Pulmonary artery endothelial cell (primary cell): ENCODE measurements at regions not wholly inside any gene's neighbourhood (a gene's known extent, or its start where the extent isn't known, plus 50 kb on each side); places are given as distances from the start of the nearest gene placed in this dataset.
"Not testable (repeated sequence)": the region's sequence is repeated elsewhere in the genome, so short reads cannot be mapped to it uniquely, and the experiment has no call there.

Experiments
- DNase-seq: peaks from one replicate; pipeline ENCODE4 v3.0.0-alpha.2; 2011; ENCODE audit warnings: low read depth, low spot score

DNA sequence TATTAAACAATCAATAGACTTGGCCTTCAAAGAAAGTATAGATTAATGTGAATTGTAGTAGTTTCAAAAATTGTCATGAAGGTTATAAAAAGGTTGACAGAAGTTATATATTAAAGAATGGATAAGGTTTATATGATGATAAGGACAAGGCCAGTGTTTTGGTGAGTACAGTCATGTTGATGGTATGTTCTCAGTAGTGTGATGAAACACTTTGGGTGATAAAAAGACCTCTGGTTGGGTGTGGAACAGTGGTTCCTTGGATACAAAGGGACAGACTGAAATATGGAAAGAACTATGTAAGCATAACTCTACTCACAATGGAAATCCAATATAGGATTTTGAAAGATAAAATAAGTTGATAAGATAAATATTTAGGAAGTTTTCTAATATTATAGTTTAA is 866.3 kb downstream of the ANKRD7 start:
- DNase-seq = no peak

- DNase-seq = no peak
Measured at GRCh38 chr7:119096683-119097082, 872.2 kb downstream of the ANKRD7 start.

GRCh38 chr7:119100611-119101258 is 876.2 kb downstream of the ANKRD7 start:
- not testable (repeated sequence) for DNase-seq

- no peak for DNase-seq
Measured at GRCh38 chr7:119102291-119102690, 877.8 kb downstream of the ANKRD7 start.

DNA sequence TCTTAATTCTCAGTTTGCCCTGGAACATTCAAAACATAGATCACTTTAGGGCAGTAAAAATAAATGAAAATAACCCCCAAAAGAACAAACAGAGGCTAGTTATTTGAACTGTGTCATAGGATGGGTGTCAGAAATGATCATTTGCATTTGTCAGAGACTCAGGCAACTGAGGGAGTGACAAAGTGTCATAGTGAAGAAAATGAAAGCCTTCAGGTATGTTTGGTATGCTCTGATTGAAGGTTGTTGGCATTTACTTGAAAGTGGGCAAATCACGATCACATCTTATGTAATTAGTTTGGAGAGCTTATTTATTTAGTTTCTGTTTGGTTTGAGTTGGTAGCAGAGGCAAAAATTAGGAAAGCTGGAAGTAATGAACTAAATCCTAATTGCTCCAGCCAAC is 880.9 kb downstream of the ANKRD7 start:
- no peak for DNase-seq

DNA sequence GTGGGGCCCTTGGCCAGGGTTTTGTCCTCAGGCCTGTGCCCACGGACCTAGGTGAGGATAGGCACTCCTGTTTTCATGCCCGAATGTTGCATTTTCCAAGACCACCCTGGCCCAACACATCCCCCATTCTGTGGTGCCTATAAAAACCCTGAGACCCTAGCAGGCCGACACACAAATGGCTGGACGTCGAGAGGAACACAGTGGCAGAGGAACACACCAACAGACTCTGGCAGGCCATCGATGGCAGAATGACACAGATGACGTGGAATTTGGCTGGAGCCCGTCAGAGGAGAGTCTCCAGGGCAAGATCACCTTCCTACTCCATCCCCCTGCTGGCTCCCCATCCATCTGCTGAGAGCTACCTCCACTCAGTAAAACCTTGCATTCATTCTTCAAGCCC is 898.8 kb downstream of the ANKRD7 start:
- no peak for DNase-seq

DNA sequence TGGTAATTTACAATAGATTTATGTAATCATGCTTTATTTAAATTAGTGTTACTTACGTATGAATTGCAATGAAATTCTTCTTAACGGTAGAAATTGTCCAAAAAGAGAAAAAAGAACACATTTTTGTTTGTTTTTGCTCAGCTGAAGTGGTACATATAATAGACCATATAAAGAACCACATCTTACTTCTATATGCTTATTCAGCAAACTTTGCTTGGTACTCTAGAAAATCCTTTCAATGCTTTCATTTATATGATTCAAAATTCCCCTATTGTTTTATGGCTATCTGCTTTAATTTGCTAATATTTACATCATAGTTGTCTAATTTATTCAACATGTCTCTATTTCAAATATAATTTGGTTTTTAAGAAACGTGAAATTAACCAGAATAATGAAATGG is 903.2 kb downstream of the ANKRD7 start:
- DNase-seq = no peak

DNA sequence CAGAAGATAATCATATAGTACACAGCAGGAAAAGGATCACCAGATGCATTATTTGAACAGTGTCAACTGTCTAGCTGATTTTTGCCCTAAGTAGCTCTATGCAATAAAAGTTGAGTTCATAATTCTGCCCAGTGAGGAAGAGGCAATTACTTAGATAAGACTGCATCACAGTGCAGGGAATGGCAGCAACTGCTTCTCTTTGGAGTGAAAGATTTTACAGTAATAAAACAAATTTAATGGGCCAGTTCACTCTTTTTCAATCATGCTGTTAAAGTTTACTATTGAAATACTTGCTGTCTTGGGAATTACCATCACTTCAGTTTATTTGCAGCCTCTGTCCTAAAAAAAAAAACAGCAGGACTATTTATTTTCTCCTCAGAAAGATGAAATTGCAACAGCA is 907.9 kb downstream of the ANKRD7 start:
- no peak for DNase-seq

DNA sequence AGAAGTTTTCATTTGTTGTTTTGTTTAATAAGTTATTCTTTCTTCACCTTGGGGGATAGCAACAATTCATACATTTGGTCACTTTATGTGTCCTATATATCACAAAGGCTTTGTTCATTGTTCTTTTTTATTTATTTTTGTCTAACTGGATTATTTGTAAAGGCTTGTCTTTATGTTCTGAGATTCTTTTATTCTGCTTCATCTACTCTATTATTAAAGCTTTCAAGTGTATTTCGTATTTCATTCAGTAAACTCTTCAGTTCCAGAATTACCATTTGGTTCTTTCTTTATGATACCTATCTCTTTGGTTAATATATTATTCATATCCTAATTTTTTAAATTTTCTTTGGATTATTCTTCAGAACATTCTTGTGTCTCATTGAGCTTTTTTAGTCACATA is 942.9 kb downstream of the ANKRD7 start:
- DNase-seq = no peak

DNA sequence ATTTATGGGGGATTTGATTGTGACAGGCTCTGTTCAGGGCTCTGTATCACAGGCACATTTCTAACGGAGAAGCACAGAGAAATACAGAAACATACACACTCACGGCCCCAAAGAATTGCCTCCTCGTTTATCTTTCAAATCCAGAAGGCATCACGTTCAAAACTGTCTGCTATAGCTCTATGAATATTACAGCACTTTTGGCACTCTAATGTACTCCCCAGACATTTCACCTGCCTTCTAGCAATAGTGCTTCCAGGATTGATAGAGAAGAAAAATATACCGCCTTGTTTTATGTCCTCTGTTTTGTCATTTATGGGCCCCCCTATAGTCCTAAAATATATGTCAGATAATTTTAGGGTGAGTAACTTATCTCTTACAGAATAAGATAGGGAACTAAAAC is 947.5 kb downstream of the ANKRD7 start:
- no peak for DNase-seq

- peak; percentile 7 for DNase-seq
Measured at GRCh38 chr7:119175911-119176627, 951.6 kb downstream of the ANKRD7 start.

- no peak for DNase-seq
Measured at GRCh38 chr7:119177863-119178262, 953.4 kb downstream of the ANKRD7 start.

GRCh38 chr7:119184124-119184788 is 959.8 kb downstream of the ANKRD7 start:
- DNase-seq = no peak

- no peak for DNase-seq
Measured at GRCh38 chr7:119196183-119196582, 971.7 kb downstream of the ANKRD7 start.

DNA sequence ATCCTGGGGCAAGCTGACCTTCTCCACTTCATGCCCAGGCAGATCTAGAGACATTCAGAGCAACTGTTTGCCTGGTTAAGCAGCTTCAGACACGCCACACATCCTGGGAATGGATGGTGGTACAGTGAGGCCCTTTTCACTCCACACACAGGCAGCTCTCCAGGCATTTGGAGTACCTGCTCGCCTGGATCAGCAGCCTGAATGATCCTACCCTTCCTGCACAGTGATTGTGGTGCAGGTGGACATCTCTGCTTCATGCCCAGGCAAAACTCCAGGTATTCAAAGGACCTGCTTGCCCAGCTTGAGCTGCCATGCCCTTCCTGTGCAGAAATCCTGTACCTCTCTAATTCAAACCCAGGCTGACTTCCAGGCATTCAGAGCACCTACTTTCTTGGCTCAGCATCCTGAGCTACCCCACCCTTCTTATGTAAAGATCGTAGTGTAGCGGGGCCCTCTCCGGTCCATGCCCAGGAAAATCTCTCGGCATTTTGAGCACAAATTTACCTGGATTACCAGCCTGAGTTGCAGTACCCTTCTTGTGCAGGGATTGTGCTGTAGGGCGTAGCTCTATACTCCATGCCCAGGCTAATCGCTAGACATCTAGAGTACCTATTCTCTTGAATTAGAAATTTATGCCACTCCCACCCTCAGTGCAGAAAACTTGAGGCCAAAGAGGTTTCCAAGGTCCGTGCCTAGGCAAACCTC is 972.8 kb downstream of the ANKRD7 start:
- DNase-seq = no peak

- no peak for DNase-seq
Measured at GRCh38 chr7:119197877-119198527, 973.5 kb downstream of the ANKRD7 start.

- DNase-seq = no peak
Measured at GRCh38 chr7:119219663-119220062, 995.2 kb downstream of the ANKRD7 start.

DNA sequence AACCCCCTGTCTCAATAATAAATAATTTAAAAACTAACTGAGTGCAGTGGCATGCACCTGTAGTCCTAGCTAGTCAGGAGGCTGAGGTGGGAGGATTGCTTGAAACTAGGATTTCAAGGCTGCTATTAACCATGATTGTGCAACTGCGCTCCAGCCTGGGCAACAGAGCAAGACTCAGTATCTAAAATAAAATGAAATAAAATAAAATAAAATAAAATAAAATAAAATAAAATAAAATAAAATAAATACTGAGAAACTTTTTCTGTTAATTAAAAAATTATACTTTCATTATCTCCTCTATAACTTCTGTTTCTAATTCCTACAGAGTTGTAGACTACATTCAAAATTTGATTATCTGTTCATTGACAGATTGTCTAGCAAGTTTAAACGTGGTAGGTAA is 999.4 kb downstream of the ANKRD7 start:
- DNase-seq = no peak

- no peak for DNase-seq
Measured at GRCh38 chr7:119228482-119228881, 1004.0 kb downstream of the ANKRD7 start.

DNA sequence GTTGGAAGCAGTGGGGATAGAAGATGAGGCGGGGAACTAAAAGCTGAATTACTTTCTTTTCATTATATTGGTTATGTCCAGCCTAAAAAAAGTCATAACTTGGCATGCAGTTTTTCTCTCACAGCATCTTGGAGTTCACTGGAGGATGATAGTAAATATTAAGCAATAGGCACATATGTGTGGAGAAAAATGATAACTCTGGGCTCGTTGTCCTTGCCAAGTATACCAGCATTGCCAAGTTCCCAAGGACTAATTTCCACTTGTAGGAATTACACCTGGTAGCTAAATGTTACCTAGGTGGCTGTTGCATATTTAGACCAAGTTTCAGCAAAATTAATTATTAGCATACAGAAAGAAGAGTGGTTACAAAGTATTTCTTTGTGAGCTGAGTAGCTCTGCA is 1007.6 kb downstream of the ANKRD7 start:
- DNase-seq = no peak

- no peak for DNase-seq
Measured at GRCh38 chr7:119233015-119233414, 1008.5 kb downstream of the ANKRD7 start.

DNA sequence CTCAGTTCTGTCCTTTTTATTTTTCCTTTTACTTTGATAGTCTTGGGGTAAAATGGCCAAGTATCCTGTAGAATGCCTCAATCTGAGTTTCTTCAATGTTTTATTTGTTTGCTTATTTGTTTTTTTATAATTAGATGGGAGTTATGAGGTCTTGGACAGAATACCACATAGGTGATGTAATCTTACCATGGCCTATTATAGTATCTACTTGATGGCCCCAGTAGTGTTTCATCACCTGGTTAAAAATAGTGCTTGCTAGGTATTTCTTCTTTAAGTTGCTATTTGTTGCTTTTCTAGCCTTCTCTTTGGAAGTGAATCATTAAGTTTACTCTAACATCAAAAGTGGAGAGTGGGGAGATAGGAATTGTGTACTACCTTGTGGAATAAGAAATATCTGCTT is 1020.0 kb upstream of the KCND2 start:
- no peak for DNase-seq
